LoVo (cell line): ENCODE measurements at regions not wholly inside any gene's neighbourhood (a gene's known extent, or its start where the extent isn't known, plus 50 kb on each side); places are given as distances from the start of the nearest gene placed in this dataset.
"Not testable (repeated sequence)": the region's sequence is repeated elsewhere in the genome, so short reads cannot be mapped to it uniquely, and the experiment has no call there.

Experiments
- DNase-seq: peaks from one replicate; pipeline ENCODE4 v3.0.0-alpha.2; 2016; ENCODE audit warnings: low spot score

DNA sequence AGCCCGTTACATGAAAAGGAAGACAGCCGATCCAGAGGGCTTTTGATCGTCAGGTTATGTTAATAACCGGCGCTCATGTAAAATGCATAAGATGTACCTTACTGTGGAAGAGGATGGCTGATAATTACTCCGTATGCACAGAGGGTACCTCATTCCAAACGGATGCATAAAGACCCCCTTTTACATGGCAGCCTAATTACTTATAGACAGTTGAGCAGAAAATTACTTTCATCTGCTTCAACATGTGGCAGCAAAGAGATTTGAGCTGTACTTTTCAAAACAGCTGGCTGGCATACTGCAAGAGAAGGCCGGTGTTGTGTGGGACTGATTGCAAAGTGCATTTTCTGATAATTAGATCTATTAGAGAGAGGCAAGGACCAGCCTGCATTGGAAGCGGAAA lies 103.4 kb downstream of the SHOX start:
- DNase-seq, result no peak

GRCh38 chrX:729583-730409 lies 99.2 kb downstream of the SHOX start:
- DNase-seq, result no peak

GRCh38 chrX:729101-729500 lies 98.5 kb downstream of the SHOX start:
- DNase-seq, result not testable (repeated sequence)

- not testable (repeated sequence) for DNase-seq
Observed at GRCh38 chrX:728639-729038, 98.0 kb downstream of the SHOX start.

GRCh38 chrX:727738-728621 lies 97.4 kb downstream of the SHOX start:
- no peak for DNase-seq

GRCh38 chrX:725971-726370 lies 95.4 kb downstream of the SHOX start:
- no peak for DNase-seq

DNA sequence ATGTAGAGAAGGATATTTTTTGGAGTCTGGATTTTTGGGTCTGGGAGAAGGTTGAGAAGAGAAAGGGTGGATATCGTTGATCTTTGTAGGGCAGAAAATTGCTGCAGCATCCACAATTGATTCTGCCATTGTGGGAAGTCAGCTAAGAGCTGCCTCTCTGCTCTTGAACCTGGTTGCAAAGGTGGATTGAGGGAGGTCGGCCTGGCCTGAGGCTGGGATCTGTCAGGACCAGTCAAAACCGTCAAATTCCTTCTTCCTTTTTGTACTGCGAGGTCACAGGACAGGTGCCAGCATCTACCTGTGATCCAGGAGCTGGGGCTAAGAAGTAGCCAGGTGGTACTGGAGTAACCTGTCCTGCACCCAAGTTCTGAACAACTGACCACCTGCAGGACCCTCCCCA lies 93.7 kb downstream of the SHOX start:
- DNase-seq, result no peak

- no peak for DNase-seq
Observed at GRCh38 chrX:723781-724180, 93.2 kb downstream of the SHOX start.

GRCh38 chrX:721354-721753 lies 90.8 kb downstream of the SHOX start:
- no peak for DNase-seq

GRCh38 chrX:720825-721224 lies 90.2 kb downstream of the SHOX start:
- no peak for DNase-seq

DNA sequence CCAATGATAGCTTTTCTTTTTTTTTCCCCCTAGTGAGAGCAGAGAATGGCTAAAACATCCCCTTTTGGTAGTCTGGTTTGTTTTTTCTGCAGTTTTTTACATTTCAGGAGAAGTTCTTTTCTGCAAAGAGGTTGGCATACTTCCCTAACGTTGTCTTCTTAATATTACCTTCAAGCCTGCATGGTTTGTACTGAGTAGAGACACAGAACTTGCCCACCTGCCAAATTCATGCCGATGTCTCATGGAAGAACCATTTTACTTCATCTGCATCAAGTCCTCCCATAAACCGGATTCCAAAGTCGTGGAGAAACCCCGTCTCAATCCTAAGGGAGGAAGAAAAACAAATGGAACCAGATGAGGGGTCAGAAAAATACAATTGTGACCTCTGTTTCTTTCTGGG lies 89.7 kb downstream of the SHOX start:
- DNase-seq, result no peak

DNA sequence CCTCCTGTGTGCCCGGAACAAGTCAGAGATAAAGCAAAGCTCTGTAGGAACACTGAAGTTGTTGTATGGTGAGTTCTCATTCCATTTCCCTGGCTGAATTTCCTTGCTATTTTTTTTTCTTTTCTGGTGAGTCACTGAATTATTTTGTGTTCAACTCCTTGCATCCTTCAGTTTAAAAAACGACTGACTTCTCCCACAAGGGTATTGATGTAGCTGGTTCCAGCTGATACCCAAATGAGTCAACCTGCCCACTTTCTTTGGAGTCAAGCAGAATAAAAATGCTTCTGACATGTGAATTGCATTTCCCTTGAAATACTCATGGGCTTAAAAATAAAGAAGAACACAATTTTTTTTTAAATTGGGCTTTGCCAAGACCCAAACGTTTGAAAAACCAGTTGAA lies 85.5 kb downstream of the SHOX start:
- DNase-seq, result no peak

DNA sequence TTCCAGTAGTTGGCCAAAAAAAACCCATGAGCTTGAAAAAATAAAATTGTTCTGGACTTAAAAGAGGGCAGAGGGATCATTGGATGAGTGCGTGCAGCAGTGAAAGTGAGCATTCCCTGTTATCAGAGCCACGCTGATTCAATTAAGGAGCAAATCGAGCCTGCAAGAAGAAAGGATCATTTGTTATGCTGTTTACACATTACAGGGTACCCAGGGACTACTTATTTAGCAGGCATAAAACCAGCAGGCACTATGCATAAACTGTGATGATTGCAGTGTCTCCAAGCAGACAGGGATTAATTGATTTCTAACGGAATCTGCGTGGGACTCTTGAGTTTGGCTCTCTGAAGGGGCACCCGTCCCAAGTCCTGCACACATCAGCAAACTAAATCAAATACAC lies 83.5 kb downstream of the SHOX start:
- DNase-seq, result no peak
